WTC11 (cell line): ENCODE measurements at regions not wholly inside any gene's neighbourhood (a gene's known extent, or its start where the extent isn't known, plus 50 kb on each side); places are given as distances from the start of the nearest gene placed in this dataset.

Experiments used
- ATAC-seq: fragments of 200-7000 bp; cut with Tn5 transposase; 2 replicates; pipeline ENCODE4 v1.10.0; 2021; ENCODE audit warnings: mild to moderate bottlenecking, moderate library complexity
- CTCF ChIA-PET: fragments of 300-600 bp; sonication (Branson Sonifier 250); formaldehyde crosslinking; loops from one replicate; lab custom pipeline; 2021; ENCODE audit warnings: antibody characterized with exemption; lab: Charles Lee
- POLR2A ChIA-PET: fragments of 350-600 bp; sonication (Branson Sonifier 250); formaldehyde crosslinking; loops from one replicate; lab custom pipeline; 2021; ENCODE audit warnings: antibody characterized with exemption; lab: Charles Lee
- DNase-seq: peaks from one replicate; pipeline ENCODE4 v3.0.0; 2021; ENCODE audit warnings: low spot score
- H3K27ac Mint-ChIP-seq: 2 replicates; pipeline ENCODE4 v1.8.0; 2021; ENCODE audit warnings: mixed read lengths
- H3K27me3 Mint-ChIP-seq: 2 replicates; pipeline ENCODE4 v1.8.0; 2021; ENCODE audit warnings: low read depth, mild to moderate bottlenecking, moderate library complexity, mixed read lengths
- H3K36me3 Mint-ChIP-seq: 2 replicates; pipeline ENCODE4 v1.8.0; 2021; ENCODE audit warnings: mixed read lengths
- H3K4me1 Mint-ChIP-seq: 2 replicates; pipeline ENCODE4 v1.8.0; 2022; ENCODE audit warnings: mixed read lengths
- H3K4me3 Mint-ChIP-seq: 2 replicates; pipeline ENCODE4 v1.8.0; 2021; ENCODE audit warnings: mild to moderate bottlenecking, moderate library complexity, mixed read lengths
- H3K9me3 Mint-ChIP-seq: 2 replicates; pipeline ENCODE4 v1.8.0; 2021; ENCODE audit warnings: mixed read lengths
- ARID4B ChIP-seq: sonication (generic); formaldehyde crosslinking; IDR thresholded peaks from 2 replicates; pipeline ENCODE4 v1.8.0; 2023; ENCODE audit warnings: missing genetic modification reagents, mild to moderate bottlenecking, borderline replicate concordance
- ATF1 ChIP-seq: sonication (generic); formaldehyde crosslinking; IDR thresholded peaks from 2 replicates; pipeline ENCODE4 v1.8.1; 2023; ENCODE audit warnings: mild to moderate bottlenecking, moderate library complexity, missing genetic modification reagents
- ATF3 ChIP-seq: sonication (generic); formaldehyde crosslinking; conservative IDR thresholded peaks from 2 replicates; pipeline ENCODE4 v1.8.1; 2022; ENCODE audit warnings: mild to moderate bottlenecking, missing genetic modification reagents
- CREM ChIP-seq: sonication (generic); formaldehyde crosslinking; IDR thresholded peaks from 2 replicates; pipeline ENCODE4 v1.8.1; 2022; ENCODE audit warnings: mild to moderate bottlenecking, missing genetic modification reagents, moderate library complexity
- E2F5 ChIP-seq: sonication (generic); formaldehyde crosslinking; IDR thresholded peaks from 2 replicates; pipeline ENCODE4 v1.8.1; 2022; ENCODE audit warnings: mild to moderate bottlenecking, moderate library complexity, missing genetic modification reagents
- ELF4 ChIP-seq: sonication (generic); formaldehyde crosslinking; IDR thresholded peaks from 2 replicates; pipeline ENCODE4 v1.8.1; 2022; ENCODE audit warnings: low read depth, mild to moderate bottlenecking, moderate library complexity, missing genetic modification reagents
- ESRRA ChIP-seq: sonication (generic); formaldehyde crosslinking; IDR thresholded peaks from 2 replicates; pipeline ENCODE4 v1.8.1; 2022; ENCODE audit warnings: mild to moderate bottlenecking, missing genetic modification reagents, borderline replicate concordance
- FOXJ3 ChIP-seq: sonication (generic); formaldehyde crosslinking; IDR thresholded peaks from 2 replicates; pipeline ENCODE4 v1.9.0; 2021; ENCODE audit warnings: missing genetic modification reagents, mild to moderate bottlenecking, borderline replicate concordance
- FOXP1 ChIP-seq: sonication (generic); formaldehyde crosslinking; IDR thresholded peaks from 2 replicates; pipeline ENCODE4 v1.8.0; 2022; ENCODE audit warnings: missing genetic modification reagents, mild to moderate bottlenecking, moderate library complexity, borderline replicate concordance
- GTF2I ChIP-seq: fragments of 250-450 bp; sonication (Bioruptor Pico); conservative IDR thresholded peaks from 2 replicates; pipeline ENCODE4 v1.4.0; 2021; ENCODE audit warnings: mild to moderate bottlenecking
- JUN ChIP-seq: sonication (generic); formaldehyde crosslinking; IDR thresholded peaks from 2 replicates; pipeline ENCODE4 v1.8.0; 2023; ENCODE audit warnings: mild to moderate bottlenecking, missing genetic modification reagents
- NFE2L1 ChIP-seq: sonication (generic); formaldehyde crosslinking; IDR thresholded peaks from 2 replicates; pipeline ENCODE4 v1.8.1; 2023; ENCODE audit warnings: missing genetic modification reagents
- NR2C2 ChIP-seq: sonication (generic); formaldehyde crosslinking; IDR thresholded peaks from 2 replicates; pipeline ENCODE4 v1.8.0; 2022; ENCODE audit warnings: mild to moderate bottlenecking, missing genetic modification reagents
- RELA ChIP-seq: sonication (generic); formaldehyde crosslinking; IDR thresholded peaks from 2 replicates; pipeline ENCODE4 v1.8.1; 2022; ENCODE audit warnings: missing genetic modification reagents, mild to moderate bottlenecking, borderline replicate concordance
- ZNF317 ChIP-seq: sonication (generic); formaldehyde crosslinking; IDR thresholded peaks from 2 replicates; pipeline ENCODE4 v1.8.1; 2023; ENCODE audit warnings: low read depth, mild to moderate bottlenecking, moderate library complexity, missing genetic modification reagents, borderline replicate concordance
- ZNF423 ChIP-seq: fragments of 250-450 bp; sonication (Bioruptor Pico); IDR thresholded peaks from 2 replicates; pipeline ENCODE4 v2.1.2; 2022; ENCODE audit warnings: mild to moderate bottlenecking, moderate library complexity
- TF ChIP-seq, protein P1 (sequence below): fragments of 250-450 bp; sonication (Bioruptor Pico); IDR thresholded peaks from 2 replicates; pipeline ENCODE4 v1.9.0; 2021; ENCODE audit warnings: mild to moderate bottlenecking, borderline replicate concordance
- TF ChIP-seq, protein P2 (sequence below): fragments of 250-450 bp; sonication (Bioruptor Pico); IDR thresholded peaks from 2 replicates; pipeline ENCODE4 v2.1.2; 2022; ENCODE audit warnings: mild to moderate bottlenecking, moderate library complexity
- TF ChIP-seq, protein P3 (sequence below): sonication (generic); formaldehyde crosslinking; IDR thresholded peaks from 2 replicates; pipeline ENCODE4 v1.8.1; 2023; ENCODE audit warnings: mild to moderate bottlenecking, moderate library complexity, missing genetic modification reagents

DNA sequence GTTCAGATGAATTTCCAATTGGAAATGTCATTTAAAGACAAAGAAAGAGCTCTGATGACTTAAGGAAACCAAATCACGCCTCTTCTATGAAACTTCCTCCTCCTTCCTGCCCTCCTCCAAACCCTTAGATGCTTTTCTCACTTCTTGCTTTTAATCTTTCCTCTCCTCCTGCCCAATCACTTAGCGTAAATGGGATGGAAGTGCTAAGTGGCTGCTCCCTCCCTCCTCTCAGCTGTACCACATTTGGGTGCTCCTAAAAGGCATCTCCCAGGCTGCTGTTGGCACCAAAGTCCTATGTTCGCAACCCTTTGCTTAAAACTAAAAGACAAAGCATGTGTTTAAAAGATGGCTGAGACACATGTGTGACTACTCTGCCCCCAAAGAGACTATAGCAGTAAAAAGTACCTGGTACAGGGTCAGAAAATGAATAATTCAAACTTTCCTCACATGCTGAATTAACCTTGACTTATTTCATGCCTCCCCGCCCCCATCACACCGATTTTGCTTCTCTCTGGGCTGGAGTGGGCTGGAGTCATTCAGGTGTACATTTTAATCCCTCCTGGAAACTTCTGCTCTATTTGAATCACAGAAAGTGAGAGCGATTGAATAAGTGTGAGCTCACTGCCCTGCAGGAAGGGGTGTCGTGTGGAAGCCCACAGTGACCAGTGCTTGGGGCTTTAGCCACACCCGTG is 59.2 kb upstream of the KLF7 start (continued):
- no peak for TF ChIP-seq ARID4B (CRISPR knock-in tag)
- TF ChIP-seq, protein P1, sequence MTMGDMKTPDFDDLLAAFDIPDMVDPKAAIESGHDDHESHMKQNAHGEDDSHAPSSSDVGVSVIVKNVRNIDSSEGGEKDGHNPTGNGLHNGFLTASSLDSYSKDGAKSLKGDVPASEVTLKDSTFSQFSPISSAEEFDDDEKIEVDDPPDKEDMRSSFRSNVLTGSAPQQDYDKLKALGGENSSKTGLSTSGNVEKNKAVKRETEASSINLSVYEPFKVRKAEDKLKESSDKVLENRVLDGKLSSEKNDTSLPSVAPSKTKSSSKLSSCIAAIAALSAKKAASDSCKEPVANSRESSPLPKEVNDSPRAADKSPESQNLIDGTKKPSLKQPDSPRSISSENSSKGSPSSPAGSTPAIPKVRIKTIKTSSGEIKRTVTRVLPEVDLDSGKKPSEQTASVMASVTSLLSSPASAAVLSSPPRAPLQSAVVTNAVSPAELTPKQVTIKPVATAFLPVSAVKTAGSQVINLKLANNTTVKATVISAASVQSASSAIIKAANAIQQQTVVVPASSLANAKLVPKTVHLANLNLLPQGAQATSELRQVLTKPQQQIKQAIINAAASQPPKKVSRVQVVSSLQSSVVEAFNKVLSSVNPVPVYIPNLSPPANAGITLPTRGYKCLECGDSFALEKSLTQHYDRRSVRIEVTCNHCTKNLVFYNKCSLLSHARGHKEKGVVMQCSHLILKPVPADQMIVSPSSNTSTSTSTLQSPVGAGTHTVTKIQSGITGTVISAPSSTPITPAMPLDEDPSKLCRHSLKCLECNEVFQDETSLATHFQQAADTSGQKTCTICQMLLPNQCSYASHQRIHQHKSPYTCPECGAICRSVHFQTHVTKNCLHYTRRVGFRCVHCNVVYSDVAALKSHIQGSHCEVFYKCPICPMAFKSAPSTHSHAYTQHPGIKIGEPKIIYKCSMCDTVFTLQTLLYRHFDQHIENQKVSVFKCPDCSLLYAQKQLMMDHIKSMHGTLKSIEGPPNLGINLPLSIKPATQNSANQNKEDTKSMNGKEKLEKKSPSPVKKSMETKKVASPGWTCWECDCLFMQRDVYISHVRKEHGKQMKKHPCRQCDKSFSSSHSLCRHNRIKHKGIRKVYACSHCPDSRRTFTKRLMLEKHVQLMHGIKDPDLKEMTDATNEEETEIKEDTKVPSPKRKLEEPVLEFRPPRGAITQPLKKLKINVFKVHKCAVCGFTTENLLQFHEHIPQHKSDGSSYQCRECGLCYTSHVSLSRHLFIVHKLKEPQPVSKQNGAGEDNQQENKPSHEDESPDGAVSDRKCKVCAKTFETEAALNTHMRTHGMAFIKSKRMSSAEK (CRISPR knock-in tag): no peak
- TF ChIP-seq ZNF423 (CRISPR knock-in tag): no peak
- TF ChIP-seq RELA (CRISPR knock-in tag): no peak
- no peak for TF ChIP-seq ZNF317
- no peak for TF ChIP-seq JUN (CRISPR knock-in tag)
- no peak for TF ChIP-seq NR2C2 (CRISPR knock-in tag)
- no peak for TF ChIP-seq GTF2I (CRISPR knock-in tag)
- TF ChIP-seq NFE2L1 (CRISPR knock-in tag): no peak
- TF ChIP-seq ESRRA: no peak
- no peak for TF ChIP-seq ATF3 (CRISPR knock-in tag)
- TF ChIP-seq E2F5: no peak
- TF ChIP-seq ATF1: no peak
- no peak for TF ChIP-seq FOXP1 (CRISPR knock-in tag)
- TF ChIP-seq, protein P2, sequence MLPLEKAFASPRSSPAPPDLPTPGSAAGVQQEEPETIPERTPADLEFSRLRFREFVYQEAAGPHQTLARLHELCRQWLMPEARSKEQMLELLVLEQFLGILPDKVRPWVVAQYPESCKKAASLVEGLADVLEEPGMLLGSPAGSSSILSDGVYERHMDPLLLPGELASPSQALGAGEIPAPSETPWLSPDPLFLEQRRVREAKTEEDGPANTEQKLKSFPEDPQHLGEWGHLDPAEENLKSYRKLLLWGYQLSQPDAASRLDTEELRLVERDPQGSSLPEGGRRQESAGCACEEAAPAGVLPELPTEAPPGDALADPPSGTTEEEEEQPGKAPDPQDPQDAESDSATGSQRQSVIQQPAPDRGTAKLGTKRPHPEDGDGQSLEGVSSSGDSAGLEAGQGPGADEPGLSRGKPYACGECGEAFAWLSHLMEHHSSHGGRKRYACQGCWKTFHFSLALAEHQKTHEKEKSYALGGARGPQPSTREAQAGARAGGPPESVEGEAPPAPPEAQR (CRISPR knock-in tag): no peak

DNA sequence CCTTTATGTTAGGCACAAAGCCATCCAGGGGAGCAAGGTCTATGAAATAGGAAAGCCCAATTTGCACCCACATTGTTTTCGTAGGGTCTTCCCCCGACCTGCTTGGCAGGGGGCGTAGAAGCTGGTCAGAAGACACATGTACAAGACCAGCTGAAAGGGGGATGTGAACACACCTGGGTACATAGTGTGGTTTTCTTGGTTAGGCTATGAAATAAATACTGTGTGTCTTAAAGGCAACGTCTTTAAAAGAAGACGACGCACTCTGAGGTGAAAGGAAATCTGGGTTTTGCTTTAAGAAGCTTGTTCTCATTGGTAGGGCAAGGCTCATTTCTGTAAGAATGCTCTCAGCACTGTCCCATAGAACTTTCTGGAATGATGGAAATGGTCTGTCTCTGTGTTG is 60.0 kb upstream of the KLF7 start:
- CTCF ChIA-PET: no interaction called here
- POLR2A ChIA-PET: interaction anchor here (1.3 to 2.5 kb wide), 2 partner anchors 59 to 109 kb away, joined by 3 to 17 read pairs; partner anchors contain the start of gene KLF7
- no peak for ATAC-seq
- TF ChIP-seq, protein P3, sequence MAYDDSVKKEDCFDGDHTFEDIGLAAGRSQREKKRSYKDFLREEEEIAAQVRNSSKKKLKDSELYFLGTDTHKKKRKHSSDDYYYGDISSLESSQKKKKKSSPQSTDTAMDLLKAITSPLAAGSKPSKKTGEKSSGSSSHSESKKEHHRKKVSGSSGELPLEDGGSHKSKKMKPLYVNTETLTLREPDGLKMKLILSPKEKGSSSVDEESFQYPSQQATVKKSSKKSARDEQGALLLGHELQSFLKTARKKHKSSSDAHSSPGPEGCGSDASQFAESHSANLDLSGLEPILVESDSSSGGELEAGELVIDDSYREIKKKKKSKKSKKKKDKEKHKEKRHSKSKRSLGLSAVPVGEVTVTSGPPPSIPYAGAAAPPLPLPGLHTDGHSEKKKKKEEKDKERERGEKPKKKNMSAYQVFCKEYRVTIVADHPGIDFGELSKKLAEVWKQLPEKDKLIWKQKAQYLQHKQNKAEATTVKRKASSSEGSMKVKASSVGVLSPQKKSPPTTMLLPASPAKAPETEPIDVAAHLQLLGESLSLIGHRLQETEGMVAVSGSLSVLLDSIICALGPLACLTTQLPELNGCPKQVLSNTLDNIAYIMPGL: no peak
- TF ChIP-seq ELF4 (no peak), CREM (CRISPR knock-in tag) (no peak), FOXJ3 (CRISPR knock-in tag) (no peak)
- no peak for DNase-seq
- H3K27ac Mint-ChIP-seq: no peak overlapping the region
- H3K4me1 Mint-ChIP-seq: peaks cover 74% of the 10 kb centered on the region
- H3K27me3 Mint-ChIP-seq: peaks cover 22% of the 10 kb centered on the region
- H3K4me3 Mint-ChIP-seq: no peak overlapping the region
- H3K36me3 Mint-ChIP-seq: no peaks in the 10 kb centered on the region
- H3K9me3 Mint-ChIP-seq: peaks cover 3% of the 10 kb centered on the region; the same call in 1 of the 2 replicates
